ENCODE measurements at regions not wholly inside any gene's neighbourhood (a gene's known extent, or its start where the extent isn't known, plus 50 kb on each side); places are given as distances from the start of the nearest gene placed in this dataset.

DNA sequence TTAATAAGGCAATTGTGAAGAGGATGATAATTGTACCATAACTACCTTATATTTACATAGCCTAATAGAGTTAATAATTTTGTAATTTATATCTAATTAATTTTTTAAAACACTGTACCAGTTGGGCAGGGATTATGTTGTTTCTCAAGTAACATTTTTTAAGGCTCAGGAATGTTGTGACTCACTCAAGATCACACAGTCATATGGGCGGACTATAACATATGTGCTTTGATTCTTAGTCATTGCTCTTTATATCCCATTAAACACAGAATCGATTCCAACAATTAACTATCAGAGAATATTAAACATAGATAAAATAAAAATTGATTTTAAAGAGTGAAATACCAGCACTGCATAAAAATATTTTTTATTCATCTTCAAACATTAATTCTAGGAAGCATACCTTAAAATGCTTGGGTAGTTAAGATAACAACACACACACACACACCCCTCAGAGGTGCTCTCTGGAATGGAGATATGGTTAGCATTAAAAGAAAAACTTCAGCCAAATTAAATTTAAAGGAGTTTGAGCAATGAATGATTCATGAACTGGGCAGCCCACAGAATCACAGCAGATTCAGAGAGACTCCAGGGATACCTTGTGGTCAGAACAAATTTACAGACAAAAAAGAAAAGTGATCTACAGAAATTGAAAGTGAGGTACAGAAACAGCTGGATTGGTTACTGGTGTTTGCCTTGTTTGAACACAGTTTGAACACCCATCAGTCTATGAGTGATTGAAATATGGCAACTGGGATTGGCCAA, 869.4 kb upstream of the ID2 start:
- Histone ChIP-seq H3K4me3 (ENCODE audit: low read length) (no peak overlapping the region), H3K36me3 (ENCODE audit: control insufficient read depth, insufficient read depth, low read length) (no peaks in the 10 kb centered on the region), H3K4me1 (ENCODE audit: control insufficient read depth, insufficient read depth, low read length) (no peaks in the 10 kb centered on the region), H3K9me3 (ENCODE audit: control insufficient read depth, low read length) (no peaks in the 10 kb centered on the region), H3K27ac (ENCODE audit: low read depth, low read length) (no peak overlapping the region), H3K9ac (ENCODE audit: extremely low read depth, low read length, poor library complexity, severe bottlenecking) (no peak overlapping the region), H3K27me3 (ENCODE audit: control insufficient read depth, insufficient read depth, low read length, poor library complexity, severe bottlenecking) (no peaks in the 10 kb centered on the region)
- H3K27me3 Mint-ChIP-seq (ENCODE audit: insufficient read depth), result no peaks in the 10 kb centered on the region
- no peak overlapping the region for H3K4me3 Mint-ChIP-seq
- TF ChIP-seq, protein P1, sequence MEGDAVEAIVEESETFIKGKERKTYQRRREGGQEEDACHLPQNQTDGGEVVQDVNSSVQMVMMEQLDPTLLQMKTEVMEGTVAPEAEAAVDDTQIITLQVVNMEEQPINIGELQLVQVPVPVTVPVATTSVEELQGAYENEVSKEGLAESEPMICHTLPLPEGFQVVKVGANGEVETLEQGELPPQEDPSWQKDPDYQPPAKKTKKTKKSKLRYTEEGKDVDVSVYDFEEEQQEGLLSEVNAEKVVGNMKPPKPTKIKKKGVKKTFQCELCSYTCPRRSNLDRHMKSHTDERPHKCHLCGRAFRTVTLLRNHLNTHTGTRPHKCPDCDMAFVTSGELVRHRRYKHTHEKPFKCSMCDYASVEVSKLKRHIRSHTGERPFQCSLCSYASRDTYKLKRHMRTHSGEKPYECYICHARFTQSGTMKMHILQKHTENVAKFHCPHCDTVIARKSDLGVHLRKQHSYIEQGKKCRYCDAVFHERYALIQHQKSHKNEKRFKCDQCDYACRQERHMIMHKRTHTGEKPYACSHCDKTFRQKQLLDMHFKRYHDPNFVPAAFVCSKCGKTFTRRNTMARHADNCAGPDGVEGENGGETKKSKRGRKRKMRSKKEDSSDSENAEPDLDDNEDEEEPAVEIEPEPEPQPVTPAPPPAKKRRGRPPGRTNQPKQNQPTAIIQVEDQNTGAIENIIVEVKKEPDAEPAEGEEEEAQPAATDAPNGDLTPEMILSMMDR (conservative IDR thresholded peaks at IDR 0.05), result no peak
- peaks cover 7% of the 10 kb centered on the region for H3K9me3 Mint-ChIP-seq
- H3K36me3 Mint-ChIP-seq (ENCODE audit: low read depth), result no peaks in the 10 kb centered on the region
- H3K27ac Mint-ChIP-seq, result no peak overlapping the region
- 90 to 100% methylated on average over 1 of the region's 2 CpGs for WGBS, 2 experiments (ENCODE audit: insufficient coverage in 1 of 2, insufficient read length in 1 of 2)
- DNase-seq, result no peak
- no peaks in the 10 kb centered on the region for H3K4me1 Mint-ChIP-seq

DNA sequence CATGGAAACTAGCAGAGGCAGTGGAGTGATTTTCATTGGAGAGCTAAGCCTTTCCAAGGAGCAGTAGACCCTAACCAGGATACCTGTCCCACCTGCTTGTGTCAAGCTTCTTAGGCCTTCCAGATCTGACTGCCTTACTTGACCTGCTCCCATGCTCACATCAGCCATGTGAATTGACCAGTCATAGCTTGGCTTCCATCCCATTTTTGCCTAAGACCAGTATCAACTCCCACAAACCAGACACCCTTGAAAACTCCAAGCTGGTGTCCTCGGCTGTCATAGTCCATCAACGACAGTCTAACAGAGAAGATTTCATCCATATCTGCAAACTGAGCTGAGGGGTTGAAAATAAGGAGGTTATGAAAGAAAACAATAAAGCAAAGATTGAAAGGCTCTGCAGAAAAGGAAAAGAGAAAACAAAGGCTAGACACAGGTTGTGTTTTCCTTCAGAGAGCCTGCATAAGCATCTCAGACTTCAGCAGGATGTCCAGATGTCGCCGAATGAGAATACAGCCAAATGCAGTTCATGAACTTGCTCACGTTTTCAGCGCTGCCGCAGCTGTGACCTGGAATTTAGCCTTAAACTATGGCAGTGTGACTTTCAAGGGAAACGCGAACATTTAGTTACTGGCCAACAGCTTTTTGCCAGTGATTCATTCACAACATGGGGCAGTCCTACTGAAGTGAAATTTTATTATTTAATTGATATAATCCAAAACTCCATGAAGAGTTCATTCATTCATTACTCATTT, 868.1 kb upstream of the ID2 start:
- no peak overlapping the region for H3K27ac Mint-ChIP-seq
- H3K36me3 Mint-ChIP-seq (ENCODE audit: low read depth), result no peaks in the 10 kb centered on the region
- TF ChIP-seq, protein P1 (conservative IDR thresholded peaks at IDR 0.05), result no peak
- no peak overlapping the region for H3K9ac ChIP-seq (ENCODE audit: extremely low read depth, low read length, poor library complexity, severe bottlenecking)
- H3K27me3 ChIP-seq (ENCODE audit: control insufficient read depth, insufficient read depth, low read length, poor library complexity, severe bottlenecking), result no peaks in the 10 kb centered on the region
- H3K4me1 ChIP-seq (ENCODE audit: control insufficient read depth, insufficient read depth, low read length), result no peaks in the 10 kb centered on the region
- no peak overlapping the region for H3K4me3 ChIP-seq (ENCODE audit: low read length)
- WGBS, 2 experiments (ENCODE audit: insufficient coverage in 1 of 2, insufficient read length in 1 of 2), result 90 to 93% methylated on average over 7 to 9 of the region's 9 CpGs
- DNase-seq, result no peak
- H3K9me3 ChIP-seq (ENCODE audit: control insufficient read depth, low read length), result no peaks in the 10 kb centered on the region
- H3K4me3 Mint-ChIP-seq, result no peak overlapping the region
- H3K27ac ChIP-seq (ENCODE audit: low read depth, low read length), result no peak overlapping the region
- H3K36me3 ChIP-seq (ENCODE audit: control insufficient read depth, insufficient read depth, low read length), result no peaks in the 10 kb centered on the region
- H3K27me3 Mint-ChIP-seq (ENCODE audit: insufficient read depth), result no peaks in the 10 kb centered on the region
- no peaks in the 10 kb centered on the region for H3K9me3 Mint-ChIP-seq
- no peaks in the 10 kb centered on the region for H3K4me1 Mint-ChIP-seq

DNA sequence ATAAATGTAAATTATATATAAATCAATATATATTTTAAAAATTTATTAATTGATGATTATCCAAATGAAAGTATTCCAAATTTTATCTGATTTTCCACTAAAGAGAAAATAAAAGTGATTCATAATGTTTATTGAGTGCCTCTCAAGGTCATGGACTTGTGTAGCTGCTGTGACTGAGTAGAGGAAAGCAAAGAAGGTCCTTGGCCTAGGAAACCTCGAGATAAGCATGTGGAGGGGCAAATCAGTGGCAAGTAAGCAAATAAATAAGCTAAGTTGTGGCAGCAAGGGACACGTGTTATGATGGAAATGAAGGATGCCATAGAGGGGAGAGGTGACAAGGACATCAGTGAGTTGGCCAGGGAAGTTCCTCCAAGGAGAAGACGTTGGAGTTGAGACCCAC, 866.1 kb upstream of the ID2 start:
- DNase-seq, result no peak
- Histone ChIP-seq H3K27ac (ENCODE audit: low read depth, low read length) (no peak overlapping the region), H3K36me3 (ENCODE audit: control insufficient read depth, insufficient read depth, low read length) (no peaks in the 10 kb centered on the region), H3K9ac (ENCODE audit: extremely low read depth, low read length, poor library complexity, severe bottlenecking) (no peak overlapping the region), H3K9me3 (ENCODE audit: control insufficient read depth, low read length) (no peaks in the 10 kb centered on the region), H3K27me3 (ENCODE audit: control insufficient read depth, insufficient read depth, low read length, poor library complexity, severe bottlenecking) (no peaks in the 10 kb centered on the region), H3K4me1 (ENCODE audit: control insufficient read depth, insufficient read depth, low read length) (no peaks in the 10 kb centered on the region), H3K4me3 (ENCODE audit: low read length) (no peak overlapping the region)
- no peak overlapping the region for H3K27ac Mint-ChIP-seq
- H3K4me1 Mint-ChIP-seq, result no peaks in the 10 kb centered on the region
- no peaks in the 10 kb centered on the region for H3K27me3 Mint-ChIP-seq (ENCODE audit: insufficient read depth)
- H3K9me3 Mint-ChIP-seq, result no peaks in the 10 kb centered on the region
- TF ChIP-seq, protein P1 (conservative IDR thresholded peaks at IDR 0.05), result no peak
- no peaks in the 10 kb centered on the region for H3K36me3 Mint-ChIP-seq (ENCODE audit: low read depth)
- no peak overlapping the region for H3K4me3 Mint-ChIP-seq
- 92 to 97% methylated on average over 3 of the region's 3 CpGs for WGBS, 2 experiments (ENCODE audit: insufficient coverage in 1 of 2, insufficient read length in 1 of 2)

All from endodermal cell (in vitro differentiated cells).